Mesothelial cell of epicardium (in vitro differentiated cells): ENCODE measurements at regions not wholly inside any gene's neighbourhood (a gene's known extent, or its start where the extent isn't known, plus 50 kb on each side); places are given as distances from the start of the nearest gene placed in this dataset.

ENCODE experiments used
- DNase-seq, 2 experiments: peaks; one replicate each; pipeline ENCODE4 v3.0.0; 2021; ENCODE audit warnings: low spot score in 2 of 2; ENCODE audit not compliant: unreplicated experiment in 2 of 2
- H3K27ac Mint-ChIP-seq: 2 replicates; pipeline ENCODE4 v1.8.0; 2021; ENCODE audit warnings: mixed read lengths
- H3K27me3 Mint-ChIP-seq: 2 replicates; pipeline ENCODE4 v1.8.0; 2021; ENCODE audit warnings: low read depth, mixed read lengths
- H3K36me3 Mint-ChIP-seq: 2 replicates; pipeline ENCODE4 v1.8.0; 2021; ENCODE audit warnings: mixed read lengths
- H3K4me1 Mint-ChIP-seq: 2 replicates; pipeline ENCODE4 v1.8.0; 2021; ENCODE audit warnings: mixed read lengths
- H3K4me3 Mint-ChIP-seq: 2 replicates; pipeline ENCODE4 v1.8.0; 2021; ENCODE audit warnings: mild to moderate bottlenecking, moderate library complexity, mixed read lengths
- H3K9me3 Mint-ChIP-seq: 2 replicates; pipeline ENCODE4 v1.8.0; 2021; ENCODE audit warnings: mixed read lengths
- TF ChIP-seq, protein P1 (sequence below): fragments of 200-600 bp; sonication (generic); IDR thresholded peaks from one replicate; pipeline ENCODE4 v1.5.0; 2021; ENCODE audit warnings: antibody characterized with exemption; ENCODE audit not compliant: unreplicated experiment

DNA sequence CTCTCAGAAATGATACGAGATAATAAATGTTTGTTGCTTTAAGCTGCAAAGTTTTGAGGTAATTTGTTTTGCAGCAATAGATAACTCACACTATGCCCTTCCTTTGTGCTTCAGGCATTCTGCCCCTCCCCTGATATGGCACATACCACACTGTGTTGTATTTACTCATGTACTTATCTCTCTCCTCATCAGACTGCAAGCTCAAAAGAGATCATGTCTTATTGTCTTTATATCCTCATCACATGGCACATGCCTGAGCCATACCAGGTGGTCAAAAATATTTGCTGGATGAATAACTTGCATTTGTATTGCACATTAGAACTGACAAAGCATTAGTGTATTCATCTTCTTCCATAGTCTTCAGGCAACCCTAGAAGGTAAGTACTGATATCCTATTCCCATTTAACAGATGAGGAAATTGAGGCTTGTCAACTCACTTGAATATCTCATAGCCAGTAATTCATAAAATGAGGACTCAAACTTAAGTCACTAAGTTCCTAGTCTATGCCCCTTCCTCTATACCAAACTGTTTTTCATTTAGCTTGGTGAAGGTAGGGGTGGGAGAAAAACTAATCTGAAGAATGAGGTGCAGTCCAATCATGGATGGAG lies 83.9 kb upstream of the EED start:
- H3K27ac Mint-ChIP-seq = no peak overlapping the region
- DNase-seq = no peak
- no peaks in the 10 kb centered on the region for H3K36me3 Mint-ChIP-seq
- H3K4me1 Mint-ChIP-seq = peaks cover 14% of the 10 kb centered on the region
- H3K9me3 Mint-ChIP-seq = no peaks in the 10 kb centered on the region
- TF ChIP-seq, protein P1, sequence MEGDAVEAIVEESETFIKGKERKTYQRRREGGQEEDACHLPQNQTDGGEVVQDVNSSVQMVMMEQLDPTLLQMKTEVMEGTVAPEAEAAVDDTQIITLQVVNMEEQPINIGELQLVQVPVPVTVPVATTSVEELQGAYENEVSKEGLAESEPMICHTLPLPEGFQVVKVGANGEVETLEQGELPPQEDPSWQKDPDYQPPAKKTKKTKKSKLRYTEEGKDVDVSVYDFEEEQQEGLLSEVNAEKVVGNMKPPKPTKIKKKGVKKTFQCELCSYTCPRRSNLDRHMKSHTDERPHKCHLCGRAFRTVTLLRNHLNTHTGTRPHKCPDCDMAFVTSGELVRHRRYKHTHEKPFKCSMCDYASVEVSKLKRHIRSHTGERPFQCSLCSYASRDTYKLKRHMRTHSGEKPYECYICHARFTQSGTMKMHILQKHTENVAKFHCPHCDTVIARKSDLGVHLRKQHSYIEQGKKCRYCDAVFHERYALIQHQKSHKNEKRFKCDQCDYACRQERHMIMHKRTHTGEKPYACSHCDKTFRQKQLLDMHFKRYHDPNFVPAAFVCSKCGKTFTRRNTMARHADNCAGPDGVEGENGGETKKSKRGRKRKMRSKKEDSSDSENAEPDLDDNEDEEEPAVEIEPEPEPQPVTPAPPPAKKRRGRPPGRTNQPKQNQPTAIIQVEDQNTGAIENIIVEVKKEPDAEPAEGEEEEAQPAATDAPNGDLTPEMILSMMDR = no peak
- no peaks in the 10 kb centered on the region for H3K27me3 Mint-ChIP-seq
- no peak overlapping the region for H3K4me3 Mint-ChIP-seq

DNA sequence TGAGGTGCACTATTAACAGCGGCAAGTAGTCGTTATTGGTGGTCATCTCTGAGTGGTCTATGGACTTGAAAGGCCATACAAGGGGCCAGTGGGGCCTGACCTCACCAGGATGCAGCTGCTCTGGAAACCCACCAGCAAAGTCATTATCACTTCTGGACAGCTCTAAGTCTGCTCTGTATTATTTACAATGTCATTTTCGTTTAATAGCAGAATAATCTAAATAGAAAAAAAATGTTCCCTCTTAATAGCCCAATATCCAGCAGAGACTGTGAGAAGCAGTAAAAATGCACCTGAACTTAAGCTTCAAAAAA lies 85.0 kb upstream of the EED start:
- H3K9me3 Mint-ChIP-seq = no peaks in the 10 kb centered on the region
- peaks cover 14% of the 10 kb centered on the region for H3K4me1 Mint-ChIP-seq

DNA sequence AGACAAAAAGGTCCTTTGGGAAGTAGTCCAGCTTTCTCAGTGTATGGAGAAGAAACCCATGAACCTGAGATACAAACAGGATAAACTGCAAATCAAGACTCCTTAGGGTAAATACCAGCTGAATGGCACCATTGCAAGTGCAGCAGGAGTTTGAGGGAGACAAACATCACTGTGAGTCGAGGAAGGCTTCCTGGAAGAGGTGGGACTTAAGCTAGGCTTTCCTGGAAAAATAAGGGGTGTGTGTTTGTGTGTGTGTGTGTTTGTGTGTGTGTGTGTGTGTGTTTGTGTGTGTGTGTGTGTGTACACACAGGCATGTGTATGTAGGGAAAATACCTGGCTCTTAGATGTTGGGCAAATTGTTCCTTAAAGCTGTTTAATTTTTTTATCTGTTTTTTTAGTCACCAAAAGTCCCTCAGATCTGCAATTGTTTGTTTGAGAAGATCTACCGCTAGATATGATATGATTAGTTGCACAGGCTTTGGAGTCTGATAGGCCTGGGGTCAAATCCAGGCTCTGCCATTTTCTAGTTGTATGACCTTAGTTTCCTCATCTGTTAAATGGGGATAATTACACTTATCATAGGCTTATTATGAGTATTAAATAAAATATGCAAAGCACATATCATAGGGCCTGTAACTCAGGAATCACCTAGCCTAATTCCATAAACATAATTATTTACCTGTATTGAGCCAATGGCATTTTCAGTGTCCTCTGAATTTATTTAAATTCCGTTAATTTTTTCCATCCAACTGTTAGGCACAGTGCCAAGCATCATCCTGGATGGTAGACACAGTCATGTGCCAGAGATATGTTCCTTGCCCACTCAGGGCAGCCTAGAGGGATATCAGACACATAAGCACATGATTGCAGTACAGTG lies 85.6 kb upstream of the EED start:
- H3K9me3 Mint-ChIP-seq = no peaks in the 10 kb centered on the region
- DNase-seq = no peak
- no peaks in the 10 kb centered on the region for H3K27me3 Mint-ChIP-seq
- TF ChIP-seq, protein P1 = no peak
- no peak overlapping the region for H3K27ac Mint-ChIP-seq
- no peak overlapping the region for H3K4me3 Mint-ChIP-seq
- no peaks in the 10 kb centered on the region for H3K36me3 Mint-ChIP-seq
- H3K4me1 Mint-ChIP-seq = peaks cover 14% of the 10 kb centered on the region

More for the DNA sequence above, 85.0 kb upstream of the EED start:
- Mint-ChIP-seq H3K4me3 (no peak overlapping the region), H3K27ac (no peak overlapping the region), H3K27me3 (no peaks in the 10 kb centered on the region), H3K36me3 (no peaks in the 10 kb centered on the region)
- DNase-seq = no peak
- TF ChIP-seq, protein P1 = no peak

DNA sequence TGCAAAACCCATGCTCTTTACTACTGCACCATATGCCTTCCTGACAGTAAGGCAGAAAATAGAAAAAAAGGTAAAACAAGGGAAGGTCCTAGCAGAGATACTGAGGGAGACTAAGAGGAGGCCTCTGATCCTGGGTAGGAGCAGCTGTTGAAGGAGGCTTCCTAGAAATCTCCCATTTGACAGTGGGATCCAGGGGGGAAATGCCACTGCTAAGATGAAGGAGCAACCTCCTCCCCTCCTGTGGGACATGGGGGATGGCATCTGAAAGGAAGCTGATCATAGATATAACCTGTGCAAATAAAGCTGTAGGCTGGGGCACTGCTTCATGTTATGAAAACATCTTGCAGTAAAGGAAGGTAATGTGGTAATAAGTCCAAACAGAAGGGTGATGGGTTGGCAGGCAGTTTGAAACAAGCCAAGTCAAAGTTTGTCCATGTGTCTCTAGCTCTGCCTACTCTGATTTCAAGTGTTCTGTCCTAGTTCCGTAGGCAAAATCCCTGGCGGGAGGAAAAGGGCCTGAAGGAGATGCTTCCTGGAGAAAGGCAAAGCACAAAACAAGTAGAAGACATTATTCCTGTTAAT lies 86.7 kb upstream of the EED start:
- H3K4me1 Mint-ChIP-seq = peaks cover 17% of the 10 kb centered on the region
- H3K27ac Mint-ChIP-seq = no peak overlapping the region
- no peaks in the 10 kb centered on the region for H3K9me3 Mint-ChIP-seq
- no peak for DNase-seq
- no peak overlapping the region for H3K4me3 Mint-ChIP-seq
- no peaks in the 10 kb centered on the region for H3K27me3 Mint-ChIP-seq
- H3K36me3 Mint-ChIP-seq = no peaks in the 10 kb centered on the region
- TF ChIP-seq, protein P1 = no peak

DNA sequence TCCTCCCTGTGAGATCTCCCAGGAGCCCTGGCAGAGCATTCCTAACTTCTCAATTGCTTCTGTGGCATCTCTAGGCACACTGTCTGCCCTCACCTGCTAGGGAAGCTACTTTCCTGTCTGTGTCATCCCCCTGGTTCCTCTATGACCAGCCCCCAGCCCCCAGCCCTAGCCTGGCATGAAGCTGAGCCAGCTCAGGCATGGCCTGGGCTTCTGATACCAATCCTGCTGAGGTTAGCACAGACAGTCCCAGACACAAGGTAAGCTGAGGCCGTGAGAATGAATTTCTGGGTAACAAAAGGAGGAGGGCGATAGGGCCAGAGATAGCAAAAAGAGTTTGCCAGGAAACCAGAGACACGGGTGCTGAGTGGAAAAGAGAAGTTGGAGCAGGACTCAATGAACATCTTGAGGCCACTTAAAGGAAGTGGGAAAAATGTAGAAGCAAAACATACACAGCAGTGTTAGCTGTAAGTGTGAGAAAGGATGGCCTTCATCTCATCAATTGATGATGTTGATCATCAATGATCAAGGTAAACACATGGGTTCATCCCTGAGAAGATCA lies 87.6 kb upstream of the PICALM start:
- H3K9me3 Mint-ChIP-seq = no peaks in the 10 kb centered on the region
- no peak for DNase-seq
- H3K27me3 Mint-ChIP-seq = no peaks in the 10 kb centered on the region
- peaks cover 25% of the 10 kb centered on the region for H3K4me1 Mint-ChIP-seq
- no peak overlapping the region for H3K4me3 Mint-ChIP-seq
- no peak overlapping the region for H3K27ac Mint-ChIP-seq
- TF ChIP-seq, protein P1 = no peak
- no peaks in the 10 kb centered on the region for H3K36me3 Mint-ChIP-seq
